Osteoblast (primary cell): ENCODE measurements at regions not wholly inside any gene's neighbourhood (a gene's known extent, or its start where the extent isn't known, plus 50 kb on each side); places are given as distances from the start of the nearest gene placed in this dataset.
A peak's percentile ranks its signal among the peaks of the same experiment; 100 is the strongest.

Source experiments
- DNase-seq: peaks from one replicate; pipeline ENCODE4 v3.0.0; 2011; ENCODE audit warnings: low spot score, mixed read lengths; ENCODE audit not compliant: insufficient read length; ENCODE audit errors: missing footprints
- H2AFZ ChIP-seq: 2 replicates; pipeline ENCODE4 v1.6.0; 2011; ENCODE audit warnings: mild to moderate bottlenecking, low read length
- H3K27ac ChIP-seq: 2 replicates; pipeline ENCODE4 v1.5.1; 2011; ENCODE audit warnings: mild to moderate bottlenecking, low read depth, low read length, moderate library complexity
- H3K27me3 ChIP-seq: 2 replicates; pipeline ENCODE4 v1.6.0; 2012; ENCODE audit warnings: mild to moderate bottlenecking, control low read depth, inconsistent platforms, low read length, moderate library complexity; ENCODE audit not compliant: insufficient read depth
- H3K36me3 ChIP-seq: 2 replicates; pipeline ENCODE4 v1.5.1; 2011; ENCODE audit warnings: mild to moderate bottlenecking, low read length, control low read depth, moderate library complexity; ENCODE audit not compliant: insufficient read depth
- H3K4me1 ChIP-seq: 2 replicates; pipeline ENCODE4 v1.5.1; 2011; ENCODE audit warnings: mild to moderate bottlenecking, low read length, control low read depth, moderate library complexity; ENCODE audit not compliant: insufficient read depth
- H3K4me2 ChIP-seq: 2 replicates; pipeline ENCODE4 v1.6.0; 2011; ENCODE audit warnings: mild to moderate bottlenecking, low read length; ENCODE audit not compliant: insufficient read depth
- H3K4me3 ChIP-seq: fragments of 200-600 bp; sonication (generic); 3 replicates; pipeline ENCODE4 v1.5.1; 2012; ENCODE audit warnings: mild to moderate bottlenecking, low read length, inconsistent platforms; ENCODE audit not compliant: insufficient read depth
- H3K79me2 ChIP-seq: 2 replicates; pipeline ENCODE4 v1.6.0; 2012; ENCODE audit warnings: mild to moderate bottlenecking, low read length, control low read depth, inconsistent platforms; ENCODE audit not compliant: insufficient read depth
- H3K9me3 ChIP-seq: 2 replicates; pipeline ENCODE4 v1.5.1; 2011; ENCODE audit warnings: low read depth, low read length, control low read depth
- H4K20me1 ChIP-seq: 2 replicates; pipeline ENCODE4 v1.6.0; 2012; ENCODE audit warnings: mild to moderate bottlenecking, low read length, control low read depth; ENCODE audit not compliant: insufficient read depth
- TF ChIP-seq, protein P1 (sequence below): IDR thresholded peaks from 2 replicates; pipeline ENCODE4 v1.5.1; 2011; ENCODE audit warnings: mild to moderate bottlenecking, low read depth, low read length, moderate library complexity; ENCODE audit errors: extremely low read depth

DNA sequence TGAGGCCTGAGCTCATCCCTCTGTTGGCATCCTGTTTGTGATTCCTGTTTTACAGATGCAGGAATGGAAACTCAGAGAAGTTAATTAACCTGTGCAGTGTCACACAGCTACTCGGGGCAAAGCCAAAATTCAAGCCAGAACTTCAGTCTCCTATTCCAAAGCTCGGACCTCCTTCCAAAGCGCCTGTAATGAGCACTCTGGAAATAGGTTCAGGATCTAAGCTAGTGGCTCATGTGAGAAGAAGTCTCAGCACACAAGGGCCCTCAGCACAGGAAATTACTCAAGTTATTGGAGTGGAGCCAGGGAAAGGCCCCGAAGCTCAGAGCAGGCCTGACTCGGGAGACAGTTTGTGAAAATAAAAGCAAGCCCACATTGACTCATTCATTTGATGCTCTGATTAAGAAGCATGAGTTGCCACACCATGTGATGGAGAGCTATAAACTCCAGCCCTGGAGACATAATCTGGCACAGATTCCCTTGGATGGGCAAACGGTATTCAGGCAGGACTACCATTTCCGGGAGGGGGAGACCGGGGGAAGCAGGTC is 50.6 kb upstream of the LYST start:
- Histone ChIP-seq H3K79me2 (no peaks in the 10 kb centered on the region), H3K4me3 (no peak overlapping the region), H3K27me3 (no peaks in the 10 kb centered on the region), H3K9me3 (no peaks in the 10 kb centered on the region), H4K20me1 (no peaks in the 10 kb centered on the region), H2AFZ (peak overlapping the region; percentile 45), H3K4me1 (peaks cover 55% of the 10 kb centered on the region), H3K4me2 (peak overlapping the region; percentile 28), H3K27ac (peak overlapping the region; percentile 95), H3K36me3 (no peaks in the 10 kb centered on the region)
- TF ChIP-seq, protein P1, sequence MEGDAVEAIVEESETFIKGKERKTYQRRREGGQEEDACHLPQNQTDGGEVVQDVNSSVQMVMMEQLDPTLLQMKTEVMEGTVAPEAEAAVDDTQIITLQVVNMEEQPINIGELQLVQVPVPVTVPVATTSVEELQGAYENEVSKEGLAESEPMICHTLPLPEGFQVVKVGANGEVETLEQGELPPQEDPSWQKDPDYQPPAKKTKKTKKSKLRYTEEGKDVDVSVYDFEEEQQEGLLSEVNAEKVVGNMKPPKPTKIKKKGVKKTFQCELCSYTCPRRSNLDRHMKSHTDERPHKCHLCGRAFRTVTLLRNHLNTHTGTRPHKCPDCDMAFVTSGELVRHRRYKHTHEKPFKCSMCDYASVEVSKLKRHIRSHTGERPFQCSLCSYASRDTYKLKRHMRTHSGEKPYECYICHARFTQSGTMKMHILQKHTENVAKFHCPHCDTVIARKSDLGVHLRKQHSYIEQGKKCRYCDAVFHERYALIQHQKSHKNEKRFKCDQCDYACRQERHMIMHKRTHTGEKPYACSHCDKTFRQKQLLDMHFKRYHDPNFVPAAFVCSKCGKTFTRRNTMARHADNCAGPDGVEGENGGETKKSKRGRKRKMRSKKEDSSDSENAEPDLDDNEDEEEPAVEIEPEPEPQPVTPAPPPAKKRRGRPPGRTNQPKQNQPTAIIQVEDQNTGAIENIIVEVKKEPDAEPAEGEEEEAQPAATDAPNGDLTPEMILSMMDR = no peak
- DNase-seq = peak; percentile 91
